HEK293T (cell line): ENCODE measurements at regions not wholly inside any gene's neighbourhood (a gene's known extent, or its start where the extent isn't known, plus 50 kb on each side); places are given as distances from the start of the nearest gene placed in this dataset.

Experiments used
- CTCF ChIA-PET: fragments of 350-600 bp; formaldehyde crosslinking; extraction: SDS; loops from one replicate; lab custom pipeline; 2021; ENCODE audit warnings: antibody characterized with exemption, inconsistent platforms; lab: Yijun Ruan, JAX
- POLR2A ChIA-PET: fragments of 350-600 bp; formaldehyde crosslinking; extraction: SDS; loops from one replicate; lab custom pipeline; 2020; ENCODE audit warnings: antibody characterized with exemption, inconsistent platforms; lab: Yijun Ruan, JAX
- DNase-seq: peaks from one replicate; pipeline ENCODE4 v3.0.0; 2012; ENCODE audit warnings: mixed read lengths; ENCODE audit errors: extremely low spot score
- ARNT ChIP-seq: fragments of 450-650 bp; IDR thresholded peaks from 2 replicates; pipeline ENCODE4 v1.6.1; 2017; ENCODE audit warnings: mild to moderate bottlenecking
- BHLHE40 ChIP-seq: fragments of 450-650 bp; IDR thresholded peaks from 2 replicates; pipeline ENCODE4 v1.6.1; 2016; ENCODE audit warnings: mild to moderate bottlenecking, moderate library complexity, borderline replicate concordance
- CTBP1 ChIP-seq: fragments of 450-650 bp; IDR thresholded peaks from 2 replicates; pipeline ENCODE4 v1.6.1; 2016; ENCODE audit warnings: borderline replicate concordance
- ELF4 ChIP-seq: fragments of 450-650 bp; IDR thresholded peaks from 2 replicates; pipeline ENCODE4 v1.6.1; 2017; ENCODE audit warnings: antibody characterized with exemption
- FOXA1 ChIP-seq: fragments of 450-650 bp; IDR thresholded peaks from 2 replicates; pipeline ENCODE4 v1.6.1; 2016; ENCODE audit warnings: mild to moderate bottlenecking
- FOXK2 ChIP-seq: fragments of 450-650 bp; IDR thresholded peaks from 2 replicates; pipeline ENCODE4 v1.6.1; 2016; ENCODE audit warnings: mild to moderate bottlenecking
- FOXM1 ChIP-seq: fragments of 450-650 bp; IDR thresholded peaks from 2 replicates; pipeline ENCODE4 v1.6.1; 2017; ENCODE audit warnings: mild to moderate bottlenecking, borderline replicate concordance
- HDGF ChIP-seq: fragments of 450-650 bp; IDR thresholded peaks from 2 replicates; pipeline ENCODE4 v1.6.1; 2017; ENCODE audit warnings: antibody characterized with exemption, borderline replicate concordance
- L3MBTL2 ChIP-seq: fragments of 450-650 bp; conservative IDR thresholded peaks from 2 replicates; pipeline ENCODE4 v1.6.1; 2016; ENCODE audit warnings: mild to moderate bottlenecking
- LEF1 ChIP-seq: fragments of 450-650 bp; IDR thresholded peaks from 2 replicates; pipeline ENCODE4 v1.6.1; 2017; ENCODE audit warnings: mild to moderate bottlenecking, borderline replicate concordance
- NFRKB ChIP-seq: fragments of 450-650 bp; IDR thresholded peaks from 2 replicates; pipeline ENCODE4 v1.6.1; 2016; ENCODE audit warnings: mild to moderate bottlenecking, moderate library complexity
- SP1 ChIP-seq: fragments of 450-650 bp; IDR thresholded peaks from 2 replicates; pipeline ENCODE4 v1.6.1; 2017
- SUZ12 ChIP-seq: fragments of 450-650 bp; IDR thresholded peaks from 2 replicates; pipeline ENCODE4 v1.6.1; 2016; ENCODE audit warnings: mild to moderate bottlenecking
- TARDBP ChIP-seq: fragments of 450-650 bp; IDR thresholded peaks from 2 replicates; pipeline ENCODE4 v1.6.1; 2016
- ZNF384 ChIP-seq: fragments of 450-650 bp; IDR thresholded peaks from 2 replicates; pipeline ENCODE4 v1.6.1; 2016
- TF ChIP-seq, protein P1 (sequence below): fragments of 450-650 bp; IDR thresholded peaks from 2 replicates; pipeline ENCODE4 v1.6.1; 2016

DNA sequence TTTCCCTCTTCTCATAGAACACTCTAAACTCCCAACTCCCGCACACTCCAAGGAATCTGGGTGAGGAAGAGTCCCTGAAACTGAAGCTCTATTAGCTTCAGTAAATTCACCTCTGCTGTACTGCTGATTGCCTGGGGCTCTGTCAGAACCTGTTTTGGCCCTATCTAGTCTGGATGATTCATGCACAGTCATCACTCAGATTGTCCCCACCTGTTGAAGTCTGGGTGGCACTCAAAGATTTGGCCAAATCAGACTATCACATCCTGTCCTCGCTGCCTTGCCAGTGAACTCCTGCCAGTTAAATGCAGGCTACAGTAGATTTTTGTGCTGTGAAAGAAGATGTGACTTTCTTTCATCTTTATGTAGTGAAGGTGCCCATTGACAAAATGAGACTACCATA lies 63.5 kb upstream of the EMCN start:
- TF ChIP-seq, protein P1, sequence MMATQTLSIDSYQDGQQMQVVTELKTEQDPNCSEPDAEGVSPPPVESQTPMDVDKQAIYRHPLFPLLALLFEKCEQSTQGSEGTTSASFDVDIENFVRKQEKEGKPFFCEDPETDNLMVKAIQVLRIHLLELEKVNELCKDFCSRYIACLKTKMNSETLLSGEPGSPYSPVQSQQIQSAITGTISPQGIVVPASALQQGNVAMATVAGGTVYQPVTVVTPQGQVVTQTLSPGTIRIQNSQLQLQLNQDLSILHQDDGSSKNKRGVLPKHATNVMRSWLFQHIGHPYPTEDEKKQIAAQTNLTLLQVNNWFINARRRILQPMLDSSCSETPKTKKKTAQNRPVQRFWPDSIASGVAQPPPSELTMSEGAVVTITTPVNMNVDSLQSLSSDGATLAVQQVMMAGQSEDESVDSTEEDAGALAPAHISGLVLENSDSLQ = no peak
- TF ChIP-seq NFRKB (no peak), BHLHE40 (no peak), TARDBP (no peak), FOXM1 (no peak), HDGF (no peak), L3MBTL2 (no peak), ARNT (no peak), FOXK2 (no peak), SUZ12 (no peak)
- no peak for DNase-seq
- CTCF ChIA-PET = no interaction called here
- POLR2A ChIA-PET = no interaction called here

DNA sequence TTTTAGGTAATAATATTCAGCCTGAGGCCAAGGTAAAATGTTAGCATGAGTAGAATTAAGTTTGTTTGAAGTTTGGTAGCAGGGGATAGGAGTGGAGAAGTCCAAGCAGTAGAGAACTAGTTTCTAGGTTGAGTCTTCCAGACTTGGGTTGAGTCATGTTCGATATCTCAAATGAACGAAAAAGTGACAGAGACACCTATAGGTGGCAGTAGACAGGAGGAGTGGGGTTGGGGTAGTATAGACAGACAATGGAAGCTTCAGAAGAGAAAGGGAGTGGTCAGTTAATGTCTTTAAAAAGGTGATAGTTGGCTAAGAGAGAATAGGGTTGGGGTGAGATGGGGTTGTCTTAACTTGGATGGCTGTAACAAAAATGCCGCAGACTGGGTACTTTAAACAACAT lies 58.7 kb upstream of the EMCN start:
- no peak for TF ChIP-seq BHLHE40
- DNase-seq = peak; percentile 9
- ChIA-PET CTCF (no interaction called here), POLR2A (no interaction called here)

DNA sequence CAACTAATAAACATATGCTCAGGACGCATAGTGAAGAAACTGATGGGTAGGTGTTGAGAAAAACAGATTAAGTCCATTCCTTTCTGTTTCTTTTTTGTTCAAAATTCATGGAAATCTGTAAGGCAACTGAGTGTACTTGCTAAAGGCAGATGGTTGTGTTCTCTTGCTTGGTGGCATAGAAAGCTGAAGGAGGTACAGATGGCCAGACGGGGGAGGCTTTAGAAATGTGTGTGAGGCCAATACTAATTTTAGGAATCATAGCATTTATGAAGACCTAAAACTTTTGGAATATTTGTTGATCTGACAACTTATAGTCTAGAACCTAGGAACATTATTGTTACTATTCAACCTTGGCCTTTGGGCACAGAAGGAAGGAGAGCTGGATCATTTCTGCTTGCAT lies 56.8 kb upstream of the EMCN start:
- no peak for DNase-seq
- ChIA-PET POLR2A (no interaction called here), CTCF (no interaction called here)
- TF ChIP-seq ARNT = no peak
- no peak for TF ChIP-seq LEF1
- TF ChIP-seq NFRKB = no peak
- TF ChIP-seq SUZ12 = no peak
- TF ChIP-seq ZNF384 = no peak
- no peak for TF ChIP-seq FOXK2
- TF ChIP-seq, protein P1 = no peak
- TF ChIP-seq HDGF = no peak
- no peak for TF ChIP-seq FOXM1
- TF ChIP-seq CTBP1 = no peak
- no peak for TF ChIP-seq ELF4
- TF ChIP-seq L3MBTL2 = no peak
- TF ChIP-seq SP1 = no peak
- TF ChIP-seq BHLHE40 = no peak
- no peak for TF ChIP-seq TARDBP
- TF ChIP-seq FOXA1 = no peak

DNA sequence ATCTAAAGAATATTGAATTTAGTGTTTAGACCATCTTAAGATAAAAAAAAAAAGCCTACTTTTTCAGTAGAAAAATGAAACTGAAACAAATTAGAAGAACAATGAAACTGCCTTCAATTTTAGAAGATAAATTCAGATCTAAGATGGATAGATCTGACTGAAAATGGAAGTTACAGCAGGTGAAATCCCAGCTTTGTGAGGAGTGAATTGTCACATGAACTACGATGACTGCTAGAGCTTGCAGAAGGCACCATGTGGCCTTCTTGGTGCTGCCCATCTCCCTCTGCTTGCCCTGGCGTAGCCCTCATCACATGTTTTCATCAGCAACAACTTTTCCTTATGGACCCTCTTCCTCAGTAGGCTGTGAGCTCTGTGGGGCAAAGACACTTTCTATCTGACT lies 51.4 kb upstream of the EMCN start:
- DNase-seq = no peak
- ChIA-PET CTCF (no interaction called here), POLR2A (no interaction called here)
- TF ChIP-seq, protein P1 = no peak
- no peak for TF ChIP-seq SP1
- no peak for TF ChIP-seq FOXA1
- no peak for TF ChIP-seq CTBP1
- TF ChIP-seq TARDBP = no peak
- TF ChIP-seq L3MBTL2 = no peak
- TF ChIP-seq BHLHE40 = no peak
- TF ChIP-seq HDGF = no peak
- TF ChIP-seq LEF1 = no peak
- no peak for TF ChIP-seq FOXM1
- TF ChIP-seq SUZ12 = no peak
